SK-N-SH treated with all-trans-retinoic acid at 6 μM for 48 hours (cell line): ENCODE measurements at regions not wholly inside any gene's neighbourhood (a gene's known extent, or its start where the extent isn't known, plus 50 kb on each side); places are given as distances from the start of the nearest gene placed in this dataset.

Source experiments
- ARNTL ChIP-seq: fragments of 450-650 bp; formaldehyde crosslinking; IDR thresholded peaks from 2 replicates; pipeline ENCODE4 v1.5.0; 2020; ENCODE audit warnings: low read depth, mild to moderate bottlenecking, moderate library complexity, borderline replicate concordance
- CSDC2 ChIP-seq: fragments of 250-450 bp; sonication (Bioruptor Pico); IDR thresholded peaks from 2 replicates; pipeline ENCODE4 v1.5.0; 2020; ENCODE audit warnings: mild to moderate bottlenecking, moderate library complexity
- CSRNP3 ChIP-seq: fragments of 250-450 bp; sonication (Bioruptor Pico); IDR thresholded peaks from 2 replicates; pipeline ENCODE4 v1.5.1; 2021; ENCODE audit warnings: mild to moderate bottlenecking, moderate library complexity
- PATZ1 ChIP-seq: fragments of 250-450 bp; sonication (Bioruptor Pico); IDR thresholded peaks from 2 replicates; pipeline ENCODE4 v1.8.0; 2020; ENCODE audit warnings: mild to moderate bottlenecking, moderate library complexity, borderline replicate concordance
- POU6F1 ChIP-seq: fragments of 250-450 bp; sonication (Bioruptor Pico); IDR thresholded peaks from 2 replicates; pipeline ENCODE4 v1.8.0; 2021; ENCODE audit warnings: low read depth, mild to moderate bottlenecking, moderate library complexity, borderline replicate concordance
- RARB ChIP-seq: fragments of 250-450 bp; sonication (Bioruptor Pico); IDR thresholded peaks from 2 replicates; pipeline ENCODE4 v1.8.0; 2021; ENCODE audit warnings: mild to moderate bottlenecking, moderate library complexity
- SNAI2 ChIP-seq: fragments of 250-450 bp; sonication (Bioruptor Pico); IDR thresholded peaks from 2 replicates; pipeline ENCODE4 v1.5.0; 2020; ENCODE audit warnings: mild to moderate bottlenecking, moderate library complexity
- ZFP3 ChIP-seq: fragments of 250-450 bp; sonication (Bioruptor Pico); IDR thresholded peaks from 2 replicates; pipeline ENCODE4 v1.5.0; 2020; ENCODE audit warnings: mild to moderate bottlenecking, moderate library complexity
- ZFP30 ChIP-seq: fragments of 450-650 bp; formaldehyde crosslinking; IDR thresholded peaks from 2 replicates; pipeline ENCODE4 v1.5.0; 2022; ENCODE audit warnings: mild to moderate bottlenecking, moderate library complexity
- ZNF565 ChIP-seq: fragments of 450-650 bp; formaldehyde crosslinking; conservative IDR thresholded peaks from 2 replicates; pipeline ENCODE4 v1.5.0; 2020; ENCODE audit warnings: low read depth, mild to moderate bottlenecking, moderate library complexity
- TF ChIP-seq, protein P1 (sequence below): fragments of 250-450 bp; sonication (Bioruptor Pico); IDR thresholded peaks from 2 replicates; pipeline ENCODE4 v1.5.1; 2020; ENCODE audit warnings: low read depth, mild to moderate bottlenecking, moderate library complexity

DNA sequence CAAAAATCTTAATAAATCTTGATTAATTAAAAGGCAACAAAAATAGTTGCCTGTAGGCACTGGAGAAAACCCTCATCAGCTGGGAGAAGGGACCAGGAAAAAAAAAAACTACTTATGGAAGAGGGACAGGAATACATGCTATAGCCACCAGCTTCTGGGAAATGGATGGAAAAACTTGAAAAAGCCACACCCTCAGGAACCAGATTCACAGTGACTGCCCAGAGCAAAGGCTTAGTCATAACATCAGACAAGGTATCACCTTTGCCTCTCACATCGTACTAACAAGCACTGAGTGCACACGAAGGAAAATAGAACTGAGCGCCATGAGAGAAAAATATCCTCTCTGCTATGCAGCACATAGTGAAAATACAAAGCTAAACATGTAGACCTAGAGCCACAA, 116.9 kb upstream of the GYPC start:
- no peak for TF ChIP-seq CSDC2
- TF ChIP-seq ZFP30 (CRISPR knock-in tag) = no peak
- no peak for TF ChIP-seq PATZ1
- TF ChIP-seq SNAI2 = no peak
- no peak for TF ChIP-seq RARB (CRISPR knock-in tag)
- no peak for TF ChIP-seq ZNF565 (CRISPR knock-in tag)
- no peak for TF ChIP-seq CSRNP3 (CRISPR knock-in tag)
- no peak for TF ChIP-seq POU6F1 (CRISPR knock-in tag)
- TF ChIP-seq, protein P1, sequence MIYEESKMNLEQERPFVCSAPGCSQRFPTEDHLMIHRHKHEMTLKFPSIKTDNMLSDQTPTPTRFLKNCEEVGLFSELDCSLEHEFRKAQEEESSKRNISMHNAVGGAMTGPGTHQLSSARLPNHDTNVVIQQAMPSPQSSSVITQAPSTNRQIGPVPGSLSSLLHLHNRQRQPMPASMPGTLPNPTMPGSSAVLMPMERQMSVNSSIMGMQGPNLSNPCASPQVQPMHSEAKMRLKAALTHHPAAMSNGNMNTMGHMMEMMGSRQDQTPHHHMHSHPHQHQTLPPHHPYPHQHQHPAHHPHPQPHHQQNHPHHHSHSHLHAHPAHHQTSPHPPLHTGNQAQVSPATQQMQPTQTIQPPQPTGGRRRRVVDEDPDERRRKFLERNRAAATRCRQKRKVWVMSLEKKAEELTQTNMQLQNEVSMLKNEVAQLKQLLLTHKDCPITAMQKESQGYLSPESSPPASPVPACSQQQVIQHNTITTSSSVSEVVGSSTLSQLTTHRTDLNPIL (CRISPR knock-in tag) = no peak
- TF ChIP-seq ZFP3 (CRISPR knock-in tag) = no peak
- TF ChIP-seq ARNTL (CRISPR knock-in tag) = no peak
